ENCODE measurements at regions not wholly inside any gene's neighbourhood (a gene's known extent, or its start where the extent isn't known, plus 50 kb on each side); places are given as distances from the start of the nearest gene placed in this dataset.

DNA sequence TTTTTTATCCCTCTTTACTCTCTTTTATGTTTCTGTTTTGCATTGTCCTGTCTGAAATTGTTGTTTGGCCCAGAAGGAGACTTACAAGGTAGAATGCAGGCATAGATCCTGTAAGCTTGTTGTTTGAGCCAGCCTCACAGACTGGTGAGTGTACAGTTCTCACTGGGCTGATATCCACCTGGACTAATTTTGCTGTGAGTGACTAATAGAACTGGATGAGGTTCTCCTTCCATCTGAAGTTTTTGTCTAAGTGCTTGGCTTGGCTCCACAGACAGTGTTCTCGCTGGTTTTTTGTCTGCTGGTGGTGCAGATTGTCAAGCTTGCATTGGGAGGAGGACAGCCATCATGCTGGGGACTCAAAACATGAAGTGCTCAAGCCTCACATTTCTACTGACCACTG, 495.7 kb downstream of the TSN start:
- Mint-ChIP-seq H3K9me3 (ENCODE audit: unreplicated experiment) (no peaks in the 10 kb centered on the region), H3K36me3 (ENCODE audit: low read depth, unreplicated experiment) (no peaks in the 10 kb centered on the region), H3K27ac (ENCODE audit: unreplicated experiment) (no peak overlapping the region), H3K4me1 (ENCODE audit: unreplicated experiment) (no peaks in the 10 kb centered on the region), H3K4me3 (ENCODE audit: unreplicated experiment) (no peak overlapping the region), H3K27me3 (ENCODE audit: unreplicated experiment) (no peaks in the 10 kb centered on the region)
- TF ChIP-seq, protein P1, sequence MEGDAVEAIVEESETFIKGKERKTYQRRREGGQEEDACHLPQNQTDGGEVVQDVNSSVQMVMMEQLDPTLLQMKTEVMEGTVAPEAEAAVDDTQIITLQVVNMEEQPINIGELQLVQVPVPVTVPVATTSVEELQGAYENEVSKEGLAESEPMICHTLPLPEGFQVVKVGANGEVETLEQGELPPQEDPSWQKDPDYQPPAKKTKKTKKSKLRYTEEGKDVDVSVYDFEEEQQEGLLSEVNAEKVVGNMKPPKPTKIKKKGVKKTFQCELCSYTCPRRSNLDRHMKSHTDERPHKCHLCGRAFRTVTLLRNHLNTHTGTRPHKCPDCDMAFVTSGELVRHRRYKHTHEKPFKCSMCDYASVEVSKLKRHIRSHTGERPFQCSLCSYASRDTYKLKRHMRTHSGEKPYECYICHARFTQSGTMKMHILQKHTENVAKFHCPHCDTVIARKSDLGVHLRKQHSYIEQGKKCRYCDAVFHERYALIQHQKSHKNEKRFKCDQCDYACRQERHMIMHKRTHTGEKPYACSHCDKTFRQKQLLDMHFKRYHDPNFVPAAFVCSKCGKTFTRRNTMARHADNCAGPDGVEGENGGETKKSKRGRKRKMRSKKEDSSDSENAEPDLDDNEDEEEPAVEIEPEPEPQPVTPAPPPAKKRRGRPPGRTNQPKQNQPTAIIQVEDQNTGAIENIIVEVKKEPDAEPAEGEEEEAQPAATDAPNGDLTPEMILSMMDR (IDR thresholded peaks at IDR 0.05; ENCODE audit: unreplicated experiment): no peak
- DNase-seq (ENCODE audit: low spot score): no peak

DNA sequence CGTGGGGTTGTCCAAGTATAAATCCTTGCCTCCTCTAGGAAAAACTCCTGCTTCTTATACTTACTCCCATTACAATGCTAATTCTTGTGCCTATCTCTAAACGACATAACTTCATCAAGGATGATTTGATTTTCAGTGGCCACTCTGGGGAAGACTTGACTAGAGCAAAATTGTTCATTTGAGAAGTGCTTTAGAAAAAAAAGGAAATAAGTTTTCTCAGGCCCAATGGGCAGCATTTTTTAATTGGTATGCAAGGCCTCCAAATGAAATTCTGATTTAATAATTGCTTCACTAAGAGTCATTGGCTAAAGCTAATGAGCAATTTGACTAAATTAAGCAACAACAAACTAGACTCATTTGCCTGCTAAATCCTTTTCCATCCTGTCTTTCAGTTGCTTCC, 496.1 kb downstream of the TSN start:
- TF ChIP-seq, protein P1 (IDR thresholded peaks at IDR 0.05; ENCODE audit: unreplicated experiment): no peak
- no peak overlapping the region for H3K4me3 Mint-ChIP-seq (ENCODE audit: unreplicated experiment)
- H3K4me1 Mint-ChIP-seq (ENCODE audit: unreplicated experiment): no peaks in the 10 kb centered on the region
- DNase-seq (ENCODE audit: low spot score): no peak
- H3K27ac Mint-ChIP-seq (ENCODE audit: unreplicated experiment): no peak overlapping the region
- H3K36me3 Mint-ChIP-seq (ENCODE audit: low read depth, unreplicated experiment): no peaks in the 10 kb centered on the region
- no peaks in the 10 kb centered on the region for H3K27me3 Mint-ChIP-seq (ENCODE audit: unreplicated experiment)
- H3K9me3 Mint-ChIP-seq (ENCODE audit: unreplicated experiment): no peaks in the 10 kb centered on the region

DNA sequence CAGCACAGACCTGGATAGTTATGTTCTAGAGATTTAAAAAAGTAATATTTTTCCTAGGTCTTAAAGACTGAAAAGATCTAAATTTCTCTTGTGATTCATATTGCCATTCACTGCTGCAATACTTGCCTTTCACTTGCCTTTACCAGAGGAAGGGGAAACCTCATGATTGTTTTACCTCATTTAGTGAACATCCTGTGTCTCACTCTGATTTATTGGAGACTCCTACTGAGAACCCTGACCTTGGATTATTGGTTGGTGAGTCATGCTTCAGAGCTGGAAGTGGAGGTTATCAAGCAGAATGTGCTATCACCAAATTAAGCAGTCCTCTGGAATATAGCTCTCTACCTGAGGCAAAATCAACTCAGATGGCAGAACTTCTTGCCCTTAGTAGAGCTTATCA, 500.5 kb downstream of the TSN start:
- Mint-ChIP-seq H3K27ac (ENCODE audit: unreplicated experiment) (no peak overlapping the region), H3K4me3 (ENCODE audit: unreplicated experiment) (no peak overlapping the region), H3K9me3 (ENCODE audit: unreplicated experiment) (no peaks in the 10 kb centered on the region), H3K27me3 (ENCODE audit: unreplicated experiment) (no peaks in the 10 kb centered on the region), H3K4me1 (ENCODE audit: unreplicated experiment) (peaks cover 2% of the 10 kb centered on the region), H3K36me3 (ENCODE audit: low read depth, unreplicated experiment) (no peaks in the 10 kb centered on the region)
- no peak for DNase-seq (ENCODE audit: low spot score)
- TF ChIP-seq, protein P1 (IDR thresholded peaks at IDR 0.05; ENCODE audit: unreplicated experiment): no peak

DNA sequence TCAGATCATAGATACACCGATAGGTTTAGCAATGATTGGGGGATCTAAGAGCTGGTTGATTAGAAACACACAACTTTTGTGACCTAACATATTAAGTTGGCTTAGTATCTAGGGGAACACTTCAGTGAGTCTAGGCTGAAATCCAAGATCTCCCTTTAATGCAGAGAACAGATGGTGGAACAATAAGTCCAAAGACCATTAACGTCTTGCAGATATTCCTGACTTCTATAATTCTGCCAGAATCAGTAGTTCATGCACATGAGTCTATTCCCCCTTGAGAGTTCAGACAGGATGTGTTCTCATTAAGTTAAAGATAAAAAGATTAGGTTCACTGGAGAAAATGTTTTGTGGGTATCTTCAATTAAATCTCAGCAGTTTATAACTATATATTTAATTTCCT, 506.5 kb downstream of the TSN start:
- H3K4me1 Mint-ChIP-seq (ENCODE audit: unreplicated experiment): peaks cover 2% of the 10 kb centered on the region
- no peak overlapping the region for H3K4me3 Mint-ChIP-seq (ENCODE audit: unreplicated experiment)
- H3K36me3 Mint-ChIP-seq (ENCODE audit: low read depth, unreplicated experiment): no peaks in the 10 kb centered on the region
- H3K27me3 Mint-ChIP-seq (ENCODE audit: unreplicated experiment): no peaks in the 10 kb centered on the region
- TF ChIP-seq, protein P1 (IDR thresholded peaks at IDR 0.05; ENCODE audit: unreplicated experiment): no peak
- H3K27ac Mint-ChIP-seq (ENCODE audit: unreplicated experiment): no peak overlapping the region
- DNase-seq (ENCODE audit: low spot score): no peak
- no peaks in the 10 kb centered on the region for H3K9me3 Mint-ChIP-seq (ENCODE audit: unreplicated experiment)

DNA sequence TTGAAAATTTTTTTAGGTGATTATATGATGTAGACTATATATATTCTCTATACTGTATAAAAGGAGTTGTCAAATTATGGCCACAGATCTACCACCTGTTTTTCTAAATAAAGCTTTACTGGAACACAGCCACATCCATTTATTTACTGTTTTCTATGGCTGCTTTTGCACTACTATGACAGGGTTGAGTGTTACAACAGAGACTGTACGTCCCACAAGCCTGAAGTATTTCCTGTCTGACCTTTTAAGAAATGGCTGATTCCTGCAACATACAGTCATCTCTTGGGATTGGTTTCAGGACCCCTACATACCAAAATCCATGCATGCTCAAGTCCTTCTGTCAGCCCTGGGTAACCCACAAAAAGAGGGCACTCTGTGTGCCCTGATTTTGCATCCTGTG, 508.3 kb downstream of the TSN start:
- H3K4me1 Mint-ChIP-seq (ENCODE audit: unreplicated experiment): peaks cover 2% of the 10 kb centered on the region
- TF ChIP-seq, protein P1 (IDR thresholded peaks at IDR 0.05; ENCODE audit: unreplicated experiment): no peak
- no peaks in the 10 kb centered on the region for H3K36me3 Mint-ChIP-seq (ENCODE audit: low read depth, unreplicated experiment)
- no peak overlapping the region for H3K27ac Mint-ChIP-seq (ENCODE audit: unreplicated experiment)
- H3K9me3 Mint-ChIP-seq (ENCODE audit: unreplicated experiment): no peaks in the 10 kb centered on the region
- no peak for DNase-seq (ENCODE audit: low spot score)
- no peak overlapping the region for H3K4me3 Mint-ChIP-seq (ENCODE audit: unreplicated experiment)
- no peaks in the 10 kb centered on the region for H3K27me3 Mint-ChIP-seq (ENCODE audit: unreplicated experiment)

All from endothelial cell (in vitro differentiated cells).